ACHN (cell line): ENCODE measurements at regions not wholly inside any gene's neighbourhood (a gene's known extent, or its start where the extent isn't known, plus 50 kb on each side); places are given as distances from the start of the nearest gene placed in this dataset.

Experiments
- DNase-seq: peaks from one replicate; pipeline ENCODE4 v3.0.0-alpha.2; 2015
- in situ Hi-C: cut with HindIII; loops from 2 replicates; pipeline ENCODE4 v1.10.0; 2017; ENCODE audit warnings: low sequenced_read_pairs, low pct_ligation_motif_present, low pct_unique_long_range_greater_than_20kb

GRCh38 chr16:86378831-86379504 is 131.4 kb upstream of the FOXF1 start:
- in situ Hi-C loops, result no loop called here
- no peak for DNase-seq

- in situ Hi-C loops, result no loop called here
- no peak for DNase-seq
Measured at GRCh38 chr16:86379505-86379846, 130.9 kb upstream of the FOXF1 start.

- no peak for DNase-seq
- in situ Hi-C loops, result no loop called here
Measured at GRCh38 chr16:86380030-86380429, 130.3 kb upstream of the FOXF1 start.

GRCh38 chr16:86381491-86381890 is 128.8 kb upstream of the FOXF1 start:
- in situ Hi-C loops, result no loop called here
- no peak for DNase-seq

- in situ Hi-C loops, result no loop called here
- DNase-seq, result no peak
Measured at GRCh38 chr16:86382067-86382773, 128.1 kb upstream of the FOXF1 start.

- no peak for DNase-seq
- in situ Hi-C loops, result no loop called here
Measured at GRCh38 chr16:86382774-86383407, 127.4 kb upstream of the FOXF1 start.

- peak; percentile 29 for DNase-seq
- in situ Hi-C loops, result no loop called here
Measured at GRCh38 chr16:86383488-86384262, 126.7 kb upstream of the FOXF1 start.

GRCh38 chr16:86384263-86384649 is 126.1 kb upstream of the FOXF1 start:
- in situ Hi-C loops, result no loop called here
- DNase-seq, result no peak

- in situ Hi-C loops, result no loop called here
- no peak for DNase-seq
Measured at GRCh38 chr16:86384980-86385379, 125.3 kb upstream of the FOXF1 start.

- DNase-seq, result peak; percentile 31
- in situ Hi-C loops, result no loop called here
Measured at GRCh38 chr16:86387468-86388440, 122.6 kb upstream of the FOXF1 start.

GRCh38 chr16:86388976-86389375 is 121.4 kb upstream of the FOXF1 start:
- in situ Hi-C loops, result no loop called here
- DNase-seq, result no peak

- DNase-seq, result no peak
- in situ Hi-C loops, result no loop called here
Measured at GRCh38 chr16:86389566-86390328, 120.6 kb upstream of the FOXF1 start.

GRCh38 chr16:86390335-86390734 is 120.0 kb upstream of the FOXF1 start:
- no peak for DNase-seq
- in situ Hi-C loops, result no loop called here

GRCh38 chr16:86391486-86391885 is 118.8 kb upstream of the FOXF1 start:
- no peak for DNase-seq
- in situ Hi-C loops, result no loop called here

- in situ Hi-C loops, result no loop called here
Measured at GRCh38 chr16:86391984-86392383, 118.3 kb upstream of the FOXF1 start.

GRCh38 chr16:86392436-86393152 is 117.7 kb upstream of the FOXF1 start:
- in situ Hi-C loops, result no loop called here

More at GRCh38 chr16:86391984-86392383, 118.3 kb upstream of the FOXF1 start:
- DNase-seq, result no peak

More at GRCh38 chr16:86392436-86393152, 117.7 kb upstream of the FOXF1 start:
- DNase-seq, result no peak
